Type B pancreatic cell (in vitro differentiated cells): ENCODE measurements at regions not wholly inside any gene's neighbourhood (a gene's known extent, or its start where the extent isn't known, plus 50 kb on each side); places are given as distances from the start of the nearest gene placed in this dataset.

Experiments used
- DNase-seq: peaks from one replicate; pipeline ENCODE4 v3.0.0; 2021; ENCODE audit warnings: mixed read lengths; ENCODE audit not compliant: unreplicated experiment; ENCODE audit errors: extremely low spot score
- H3K27ac Mint-ChIP-seq: 2 replicates; pipeline ENCODE4 v1.8.0; 2021; ENCODE audit warnings: mild to moderate bottlenecking, mixed read lengths
- H3K27me3 Mint-ChIP-seq: 2 replicates; pipeline ENCODE4 v1.8.0; 2021; ENCODE audit warnings: mixed read lengths
- H3K36me3 Mint-ChIP-seq: 2 replicates; pipeline ENCODE4 v1.8.0; 2021; ENCODE audit warnings: mixed read lengths
- H3K4me1 Mint-ChIP-seq: one replicate; pipeline ENCODE4 v1.8.0; 2021; ENCODE audit warnings: mixed read lengths; ENCODE audit not compliant: unreplicated experiment
- H3K4me3 Mint-ChIP-seq: 2 replicates; pipeline ENCODE4 v1.8.0; 2021; ENCODE audit warnings: mild to moderate bottlenecking, mixed read lengths
- H3K9me3 Mint-ChIP-seq: 2 replicates; pipeline ENCODE4 v1.8.0; 2021; ENCODE audit warnings: mixed read lengths
- CTCF ChIP-seq: fragments of 200-600 bp; sonication (generic); conservative IDR thresholded peaks from 2 replicates; pipeline ENCODE4 v1.5.0; 2021; ENCODE audit warnings: antibody characterized with exemption, mild to moderate bottlenecking

GRCh38 chr3:140830391-140830790, 111.2 kb upstream of the SLC25A36 start:
- no peak for DNase-seq
- no peaks in the 10 kb centered on the region for H3K9me3 Mint-ChIP-seq
- H3K36me3 Mint-ChIP-seq, result no peaks in the 10 kb centered on the region
- H3K27me3 Mint-ChIP-seq, result peaks cover 3% of the 10 kb centered on the region
- TF ChIP-seq CTCF, result no peak
- H3K4me1 Mint-ChIP-seq, result no peaks in the 10 kb centered on the region
- no peak overlapping the region for H3K27ac Mint-ChIP-seq
- no peak overlapping the region for H3K4me3 Mint-ChIP-seq

GRCh38 chr3:140832883-140833282, 108.8 kb upstream of the SLC25A36 start:
- peaks cover 3% of the 10 kb centered on the region for H3K27me3 Mint-ChIP-seq
- H3K27ac Mint-ChIP-seq, result no peak overlapping the region
- H3K9me3 Mint-ChIP-seq, result no peaks in the 10 kb centered on the region
- no peak overlapping the region for H3K4me3 Mint-ChIP-seq
- no peak for DNase-seq
- H3K36me3 Mint-ChIP-seq, result no peaks in the 10 kb centered on the region
- TF ChIP-seq CTCF, result no peak
- H3K4me1 Mint-ChIP-seq, result no peaks in the 10 kb centered on the region

GRCh38 chr3:140834266-140835037, 107.2 kb upstream of the SLC25A36 start:
- TF ChIP-seq CTCF, result no peak
- H3K4me3 Mint-ChIP-seq, result no peak overlapping the region
- DNase-seq, result no peak
- H3K9me3 Mint-ChIP-seq, result no peaks in the 10 kb centered on the region
- peaks cover 3% of the 10 kb centered on the region for H3K27me3 Mint-ChIP-seq
- H3K27ac Mint-ChIP-seq, result no peak overlapping the region
- H3K4me1 Mint-ChIP-seq, result no peaks in the 10 kb centered on the region
- no peaks in the 10 kb centered on the region for H3K36me3 Mint-ChIP-seq

- H3K27ac Mint-ChIP-seq, result no peak overlapping the region
- H3K9me3 Mint-ChIP-seq, result no peaks in the 10 kb centered on the region
- DNase-seq, result no peak
- no peaks in the 10 kb centered on the region for H3K36me3 Mint-ChIP-seq
- H3K27me3 Mint-ChIP-seq, result peaks cover 25% of the 10 kb centered on the region
- no peak for TF ChIP-seq CTCF
- no peak overlapping the region for H3K4me3 Mint-ChIP-seq
- H3K4me1 Mint-ChIP-seq, result peaks cover 7% of the 10 kb centered on the region
These were observed 98.5 kb upstream of the SLC25A36 start for GRCh38 chr3:140842984-140843649.

- H3K27me3 Mint-ChIP-seq, result peaks cover 29% of the 10 kb centered on the region
- DNase-seq, result no peak
- no peak overlapping the region for H3K4me3 Mint-ChIP-seq
- H3K27ac Mint-ChIP-seq, result no peak overlapping the region
- peaks cover 7% of the 10 kb centered on the region for H3K4me1 Mint-ChIP-seq
- H3K9me3 Mint-ChIP-seq, result no peaks in the 10 kb centered on the region
- TF ChIP-seq CTCF, result no peak
- no peaks in the 10 kb centered on the region for H3K36me3 Mint-ChIP-seq
These were observed 98.0 kb upstream of the SLC25A36 start for GRCh38 chr3:140843656-140844055.
